ENCODE measurements at regions not wholly inside any gene's neighbourhood (a gene's known extent, or its start where the extent isn't known, plus 50 kb on each side); places are given as distances from the start of the nearest gene placed in this dataset.

GRCh38 chr18:8987241-8987640 is 115.3 kb upstream of the NDUFV2 start:
- Histone ChIP-seq H3K4me1 (no peaks in the 10 kb centered on the region), H3K27me3 (no peaks in the 10 kb centered on the region), H3K27ac (no peak overlapping the region), H3K9me3 (no peaks in the 10 kb centered on the region), H3K4me3 (no peak overlapping the region), H3K36me3 (no peaks in the 10 kb centered on the region)
- no peak for DNase-seq (ENCODE audit: low spot score)
- TF ChIP-seq CTCF (IDR thresholded peaks at IDR 0.05) = no peak

GRCh38 chr18:8988260-8988871 is 114.1 kb upstream of the NDUFV2 start:
- no peaks in the 10 kb centered on the region for H3K9me3 ChIP-seq
- H3K27me3 ChIP-seq = no peaks in the 10 kb centered on the region
- no peaks in the 10 kb centered on the region for H3K36me3 ChIP-seq
- no peaks in the 10 kb centered on the region for H3K4me1 ChIP-seq
- no peak overlapping the region for H3K27ac ChIP-seq
- H3K4me3 ChIP-seq = no peak overlapping the region
- no peak for DNase-seq (ENCODE audit: low spot score)
- TF ChIP-seq CTCF (IDR thresholded peaks at IDR 0.05) = peak; percentile 86

- no peaks in the 10 kb centered on the region for H3K36me3 ChIP-seq
- no peaks in the 10 kb centered on the region for H3K27me3 ChIP-seq
- H3K4me1 ChIP-seq = no peaks in the 10 kb centered on the region
- TF ChIP-seq CTCF (IDR thresholded peaks at IDR 0.05) = no peak
- DNase-seq (ENCODE audit: low spot score) = no peak
- no peaks in the 10 kb centered on the region for H3K9me3 ChIP-seq
- H3K4me3 ChIP-seq = no peak overlapping the region
- H3K27ac ChIP-seq = no peak overlapping the region
Measured at GRCh38 chr18:8989017-8989416, 113.5 kb upstream of the NDUFV2 start.

- no peak for TF ChIP-seq CTCF (IDR thresholded peaks at IDR 0.05)
- no peaks in the 10 kb centered on the region for H3K27me3 ChIP-seq
- no peak overlapping the region for H3K4me3 ChIP-seq
- no peak for DNase-seq (ENCODE audit: low spot score)
- H3K4me1 ChIP-seq = no peaks in the 10 kb centered on the region
- no peak overlapping the region for H3K27ac ChIP-seq
- H3K36me3 ChIP-seq = no peaks in the 10 kb centered on the region
- H3K9me3 ChIP-seq = no peaks in the 10 kb centered on the region
Measured at GRCh38 chr18:8989855-8990254, 112.6 kb upstream of the NDUFV2 start.

GRCh38 chr18:8990276-8991031 is 112.0 kb upstream of the NDUFV2 start:
- no peaks in the 10 kb centered on the region for H3K9me3 ChIP-seq
- TF ChIP-seq CTCF (IDR thresholded peaks at IDR 0.05) = no peak
- H3K4me3 ChIP-seq = no peak overlapping the region
- H3K27ac ChIP-seq = no peak overlapping the region
- no peaks in the 10 kb centered on the region for H3K4me1 ChIP-seq
- H3K27me3 ChIP-seq = no peaks in the 10 kb centered on the region
- DNase-seq (ENCODE audit: low spot score) = no peak
- no peaks in the 10 kb centered on the region for H3K36me3 ChIP-seq
